Epithelial cell of proximal tubule (primary cell): ENCODE measurements at regions not wholly inside any gene's neighbourhood (a gene's known extent, or its start where the extent isn't known, plus 50 kb on each side); places are given as distances from the start of the nearest gene placed in this dataset.

Experiments
- DNase-seq: peaks from one replicate; pipeline ENCODE4 v3.0.0-alpha.2; 2011; ENCODE audit warnings: low read depth
- H3K4me3 ChIP-seq: 2 replicates; pipeline ENCODE4 v1.5.1; 2011; ENCODE audit warnings: low read depth, mild to moderate bottlenecking, low read length
- CTCF ChIP-seq: conservative IDR thresholded peaks from 2 replicates; pipeline ENCODE4 v1.5.1; 2012; ENCODE audit warnings: low read depth, mild to moderate bottlenecking, low read length

- no peak for TF ChIP-seq CTCF
- no peak for DNase-seq
- peak overlapping the region; percentile 10 for H3K4me3 ChIP-seq
Measured at GRCh38 chr4:188455062-188455752, 316.0 kb downstream of the TRIML1 start.

- DNase-seq = no peak
- H3K4me3 ChIP-seq = no peak overlapping the region
- no peak for TF ChIP-seq CTCF
Measured at GRCh38 chr4:188459381-188459780, 320.1 kb downstream of the TRIML1 start.

- TF ChIP-seq CTCF = no peak
- no peak overlapping the region for H3K4me3 ChIP-seq
Measured at GRCh38 chr4:188463909-188464308, 324.7 kb downstream of the TRIML1 start.

GRCh38 chr4:188466001-188466400 lies 326.8 kb downstream of the TRIML1 start:
- no peak overlapping the region for H3K4me3 ChIP-seq
- no peak for DNase-seq
- no peak for TF ChIP-seq CTCF

More at GRCh38 chr4:188463909-188464308, 324.7 kb downstream of the TRIML1 start:
- DNase-seq = no peak

GRCh38 chr4:188484256-188484655 lies 345.0 kb downstream of the TRIML1 start:
- TF ChIP-seq CTCF = no peak
- no peak for DNase-seq
- no peak overlapping the region for H3K4me3 ChIP-seq

GRCh38 chr4:188485906-188486305 lies 346.7 kb downstream of the TRIML1 start:
- no peak for TF ChIP-seq CTCF
- DNase-seq = no peak
- no peak overlapping the region for H3K4me3 ChIP-seq

GRCh38 chr4:188492886-188493285 lies 353.6 kb downstream of the TRIML1 start:
- no peak for TF ChIP-seq CTCF
- H3K4me3 ChIP-seq = no peak overlapping the region
- no peak for DNase-seq
